ENCODE measurements at regions not wholly inside any gene's neighbourhood (a gene's known extent, or its start where the extent isn't known, plus 50 kb on each side); places are given as distances from the start of the nearest gene placed in this dataset.

DNA sequence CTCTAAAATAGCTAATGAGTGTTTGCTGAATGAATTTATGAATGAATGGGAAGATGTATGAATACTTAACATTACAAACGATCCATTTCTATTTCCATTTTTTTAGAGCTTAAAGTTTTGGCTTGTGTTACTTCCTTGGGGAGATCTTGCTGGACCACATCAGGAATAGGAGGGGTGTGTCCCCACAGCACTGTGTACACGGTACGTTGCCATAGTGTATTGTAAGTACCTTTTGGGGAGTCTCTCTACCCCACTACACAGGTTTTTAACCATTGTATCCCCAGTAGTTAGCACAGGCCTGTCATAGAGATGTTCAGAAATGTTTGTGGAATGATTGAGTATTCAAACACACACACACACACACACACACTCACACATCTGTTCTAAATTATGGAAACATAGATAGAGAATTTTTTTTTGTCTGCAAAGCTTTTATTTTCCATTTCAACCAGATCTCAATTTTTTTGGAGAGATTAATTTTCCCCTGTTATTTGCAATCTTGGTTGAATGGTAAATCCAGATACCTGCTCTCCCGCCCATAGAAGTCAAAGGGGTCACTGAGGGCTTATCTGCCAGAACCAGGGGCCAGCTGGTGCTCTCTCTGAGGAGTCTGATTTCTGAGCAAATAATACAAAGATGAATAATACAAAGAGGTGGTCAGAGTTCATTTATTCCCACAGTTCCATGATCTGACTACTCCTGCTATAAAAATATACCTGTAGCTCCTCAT, 471.0 kb downstream of the INSC start:
- TF ChIP-seq, protein P1, sequence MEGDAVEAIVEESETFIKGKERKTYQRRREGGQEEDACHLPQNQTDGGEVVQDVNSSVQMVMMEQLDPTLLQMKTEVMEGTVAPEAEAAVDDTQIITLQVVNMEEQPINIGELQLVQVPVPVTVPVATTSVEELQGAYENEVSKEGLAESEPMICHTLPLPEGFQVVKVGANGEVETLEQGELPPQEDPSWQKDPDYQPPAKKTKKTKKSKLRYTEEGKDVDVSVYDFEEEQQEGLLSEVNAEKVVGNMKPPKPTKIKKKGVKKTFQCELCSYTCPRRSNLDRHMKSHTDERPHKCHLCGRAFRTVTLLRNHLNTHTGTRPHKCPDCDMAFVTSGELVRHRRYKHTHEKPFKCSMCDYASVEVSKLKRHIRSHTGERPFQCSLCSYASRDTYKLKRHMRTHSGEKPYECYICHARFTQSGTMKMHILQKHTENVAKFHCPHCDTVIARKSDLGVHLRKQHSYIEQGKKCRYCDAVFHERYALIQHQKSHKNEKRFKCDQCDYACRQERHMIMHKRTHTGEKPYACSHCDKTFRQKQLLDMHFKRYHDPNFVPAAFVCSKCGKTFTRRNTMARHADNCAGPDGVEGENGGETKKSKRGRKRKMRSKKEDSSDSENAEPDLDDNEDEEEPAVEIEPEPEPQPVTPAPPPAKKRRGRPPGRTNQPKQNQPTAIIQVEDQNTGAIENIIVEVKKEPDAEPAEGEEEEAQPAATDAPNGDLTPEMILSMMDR (IDR thresholded peaks at IDR 0.05; ENCODE audit: borderline replicate concordance, extremely low read depth, low read length, poor library complexity, severe bottlenecking) = no peak
- TF ChIP-seq EZH2 (IDR thresholded peaks at IDR 0.05; ENCODE audit: borderline replicate concordance, low read depth, low read length, severe bottlenecking) = no peak
